HCT116 (cell line): ENCODE measurements at regions not wholly inside any gene's neighbourhood (a gene's known extent, or its start where the extent isn't known, plus 50 kb on each side); places are given as distances from the start of the nearest gene placed in this dataset.

ENCODE experiments used
- ELF1 ChIP-seq: IDR thresholded peaks from 2 replicates; pipeline ENCODE4 v1.6.1; 2012; ENCODE audit warnings: low read depth, borderline replicate concordance
- JUND ChIP-seq: IDR thresholded peaks from 2 replicates; pipeline ENCODE4 v1.6.1; 2012
- POLR2A ChIP-seq: IDR thresholded peaks from 2 replicates; pipeline ENCODE4 v1.7.0; 2011; ENCODE audit warnings: borderline replicate concordance; ENCODE audit not compliant: insufficient read depth, insufficient read length; ENCODE audit errors: extremely low read depth
- POLR2AphosphoS5 ChIP-seq: IDR thresholded peaks from 2 replicates; pipeline ENCODE4 v1.6.1; 2011; ENCODE audit warnings: mild to moderate bottlenecking, low read depth, low read length, moderate library complexity
- RAD21 ChIP-seq: IDR thresholded peaks from 2 replicates; pipeline ENCODE4 v1.6.1; 2012; ENCODE audit warnings: low read depth, mild to moderate bottlenecking
- SIN3A ChIP-seq: IDR thresholded peaks from 2 replicates; pipeline ENCODE4 v1.6.1; 2012; ENCODE audit warnings: low read depth
- YY1 ChIP-seq: IDR thresholded peaks from 2 replicates; pipeline ENCODE4 v1.6.1; 2011; ENCODE audit warnings: low read length, low read depth, moderate library complexity, mild to moderate bottlenecking; ENCODE audit not compliant: insufficient replicate concordance; ENCODE audit errors: extremely low read depth
- ZNF274 ChIP-seq: fragments of 200-500 bp; sonication (Bioruptor generic); IDR thresholded peaks from 2 replicates; pipeline ENCODE4 v1.6.1; 2014; ENCODE audit warnings: mild to moderate bottlenecking, low read depth, low read length, inconsistent platforms
- TF ChIP-seq, protein P1 (sequence below): IDR thresholded peaks from 2 replicates; pipeline ENCODE4 v1.6.1; 2012
- TF ChIP-seq, protein P2 (sequence below), 3 experiments: fragments of 200-600 bp in 1 of 3; sonication (generic) in 1 of 3; IDR thresholded peaks in 2 of 3; conservative IDR thresholded peaks in 1 of 3; 2 replicates each; pipeline ENCODE4 v1.5.1; 2012 to 2017; ENCODE audit warnings: low read depth in 2 of 3, low read length in 2 of 3, antibody characterized with exemption in 1 of 3, borderline replicate concordance in 1 of 3, control low read depth in 1 of 3, mild to moderate bottlenecking in 1 of 3, mixed read lengths in 1 of 3, mixed run types in 1 of 3, moderate library complexity in 1 of 3; ENCODE audit not compliant: insufficient read depth in 1 of 3

DNA sequence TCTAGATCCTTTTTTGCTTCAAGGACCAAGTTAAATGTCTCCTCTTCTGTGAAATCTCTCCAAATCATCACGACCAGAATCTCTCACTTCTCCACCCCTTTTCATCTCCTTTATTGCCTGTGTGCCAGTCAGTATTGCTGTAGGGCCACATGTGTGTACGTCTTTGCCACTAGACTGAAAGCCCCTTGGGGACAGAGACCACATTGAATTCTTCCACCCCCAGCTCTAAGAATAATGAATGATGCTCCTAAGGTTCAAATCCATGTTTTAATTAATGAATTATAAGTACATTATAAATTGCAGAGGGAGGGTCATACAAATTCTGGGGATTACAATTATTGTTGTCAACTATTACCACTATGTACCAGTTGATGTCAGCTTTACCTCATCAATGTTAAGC, 343.8 kb downstream of the USP25 start:
- TF ChIP-seq YY1 = no peak
- TF ChIP-seq, protein P1, sequence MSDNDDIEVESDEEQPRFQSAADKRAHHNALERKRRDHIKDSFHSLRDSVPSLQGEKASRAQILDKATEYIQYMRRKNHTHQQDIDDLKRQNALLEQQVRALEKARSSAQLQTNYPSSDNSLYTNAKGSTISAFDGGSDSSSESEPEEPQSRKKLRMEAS = no peak
- TF ChIP-seq, protein P2, sequence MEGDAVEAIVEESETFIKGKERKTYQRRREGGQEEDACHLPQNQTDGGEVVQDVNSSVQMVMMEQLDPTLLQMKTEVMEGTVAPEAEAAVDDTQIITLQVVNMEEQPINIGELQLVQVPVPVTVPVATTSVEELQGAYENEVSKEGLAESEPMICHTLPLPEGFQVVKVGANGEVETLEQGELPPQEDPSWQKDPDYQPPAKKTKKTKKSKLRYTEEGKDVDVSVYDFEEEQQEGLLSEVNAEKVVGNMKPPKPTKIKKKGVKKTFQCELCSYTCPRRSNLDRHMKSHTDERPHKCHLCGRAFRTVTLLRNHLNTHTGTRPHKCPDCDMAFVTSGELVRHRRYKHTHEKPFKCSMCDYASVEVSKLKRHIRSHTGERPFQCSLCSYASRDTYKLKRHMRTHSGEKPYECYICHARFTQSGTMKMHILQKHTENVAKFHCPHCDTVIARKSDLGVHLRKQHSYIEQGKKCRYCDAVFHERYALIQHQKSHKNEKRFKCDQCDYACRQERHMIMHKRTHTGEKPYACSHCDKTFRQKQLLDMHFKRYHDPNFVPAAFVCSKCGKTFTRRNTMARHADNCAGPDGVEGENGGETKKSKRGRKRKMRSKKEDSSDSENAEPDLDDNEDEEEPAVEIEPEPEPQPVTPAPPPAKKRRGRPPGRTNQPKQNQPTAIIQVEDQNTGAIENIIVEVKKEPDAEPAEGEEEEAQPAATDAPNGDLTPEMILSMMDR (IDR thresholded peaks at IDR 0.05 in 2 of 3, conservative IDR thresholded peaks at IDR 0.05 in 1 of 3; ENCODE audit: borderline replicate concordance in 1 of 3, insufficient read depth in 1 of 3, low read depth in 2 of 3, low read length in 2 of 3) = no peak
- no peak for TF ChIP-seq ZNF274
- no peak for TF ChIP-seq POLR2AphosphoS5
- TF ChIP-seq POLR2A = no peak
- TF ChIP-seq JUND = no peak
- TF ChIP-seq SIN3A = no peak
- TF ChIP-seq RAD21 = no peak
- TF ChIP-seq ELF1 = no peak
